Suprapubic skin (tissue), 4 donors: ENCODE measurements at regions not wholly inside any gene's neighbourhood (a gene's known extent, or its start where the extent isn't known, plus 50 kb on each side); places are given as distances from the start of the nearest gene placed in this dataset.

ENCODE experiments used
- DNase-seq, 2 donors: peaks; one replicate each; pipeline ENCODE4 v3.0.0-alpha.2; 2019; ENCODE audit warnings: low spot score in 2 of 2
- H3K27ac ChIP-seq: fragments of 200-600 bp; sonication (generic); one replicate; pipeline ENCODE4 v1.5.1; 2019
- H3K27me3 ChIP-seq: fragments of 200-600 bp; sonication (generic); one replicate; pipeline ENCODE4 v1.5.1; 2019
- H3K36me3 ChIP-seq: fragments of 200-600 bp; sonication (generic); one replicate; pipeline ENCODE4 v1.5.1; 2019
- H3K4me1 ChIP-seq: fragments of 200-600 bp; sonication (generic); one replicate; pipeline ENCODE4 v1.5.1; 2019
- H3K4me3 ChIP-seq: fragments of 200-600 bp; sonication (generic); one replicate; pipeline ENCODE4 v1.5.1; 2019; ENCODE audit warnings: mild to moderate bottlenecking
- H3K9me3 ChIP-seq: fragments of 200-600 bp; sonication (generic); one replicate; pipeline ENCODE4 v1.5.1; 2019
- EP300 ChIP-seq: sonication (generic); formaldehyde crosslinking; IDR thresholded peaks from one replicate; pipeline ENCODE4 v1.6.1; 2017; ENCODE audit warnings: antibody characterized with exemption
- POLR2A ChIP-seq, 2 donors: fragments of 450-650 bp; IDR thresholded peaks; one replicate each; pipeline ENCODE4 v1.6.1; 2017; ENCODE audit warnings: antibody characterized with exemption in 2 of 2, mild to moderate bottlenecking in 2 of 2, moderate library complexity in 2 of 2
- POLR2AphosphoS5 ChIP-seq, 3 donors: sonication (generic); formaldehyde crosslinking; IDR thresholded peaks; one replicate each; pipeline ENCODE4 v1.6.1; 2017; ENCODE audit warnings: antibody characterized with exemption in 3 of 3
- WGBS: methylation state at CpG from one replicate; pipeline ENCODE4 v1.1.5; 2018; 5-methylcytosine and 5-hydroxymethylcytosine counted together
- TF ChIP-seq, protein P1 (sequence below), 2 donors: fragments of 200-600 bp in 1 of 2; fragments of 450-650 bp in 1 of 2; sonication (generic) in 1 of 2; IDR thresholded peaks; one replicate each; pipeline ENCODE4 v1.5.1; 2016 to 2019; ENCODE audit warnings: antibody characterized with exemption in 2 of 2, mild to moderate bottlenecking in 1 of 2, moderate library complexity in 1 of 2

DNA sequence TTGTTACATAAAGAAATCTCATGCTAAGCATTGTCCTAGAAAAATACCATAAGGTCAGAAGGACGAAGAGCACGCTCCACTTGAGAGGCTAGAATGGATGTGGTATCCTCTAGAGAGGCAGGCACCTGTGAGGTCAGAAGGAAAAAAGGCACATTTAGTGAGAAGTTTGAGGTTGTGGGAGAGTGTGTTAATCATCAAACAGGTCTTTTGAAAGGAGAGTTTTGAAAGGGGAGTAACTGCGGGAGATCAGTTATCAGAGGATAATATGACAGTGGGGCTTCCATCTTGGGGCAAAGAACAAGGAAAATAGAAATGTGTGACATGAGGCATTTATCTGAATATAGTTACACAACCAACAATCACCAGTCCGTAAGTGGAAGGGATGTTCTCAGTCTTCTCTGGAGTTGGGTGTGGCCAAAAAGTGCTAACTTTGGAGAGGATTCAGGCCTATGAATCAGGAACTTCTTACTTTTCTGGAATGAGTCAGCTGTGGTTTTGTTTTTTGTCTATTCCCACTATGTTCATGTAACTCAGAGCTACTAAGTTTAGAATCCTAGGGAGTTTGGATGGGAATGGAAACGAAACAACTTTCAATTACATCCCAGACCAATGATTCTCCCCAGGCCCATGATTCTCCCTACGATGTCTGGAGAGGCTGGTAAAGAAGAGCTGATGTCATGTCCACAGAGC is 451.4 kb upstream of the ST6GAL2 start:
- no peaks in the 10 kb centered on the region for H3K36me3 ChIP-seq
- no peaks in the 10 kb centered on the region for H3K27me3 ChIP-seq
- H3K4me1 ChIP-seq = peaks cover 7% of the 10 kb centered on the region
- H3K9me3 ChIP-seq = no peaks in the 10 kb centered on the region
- no peak overlapping the region for H3K4me3 ChIP-seq
- no peak for TF ChIP-seq EP300
- TF ChIP-seq, protein P1, sequence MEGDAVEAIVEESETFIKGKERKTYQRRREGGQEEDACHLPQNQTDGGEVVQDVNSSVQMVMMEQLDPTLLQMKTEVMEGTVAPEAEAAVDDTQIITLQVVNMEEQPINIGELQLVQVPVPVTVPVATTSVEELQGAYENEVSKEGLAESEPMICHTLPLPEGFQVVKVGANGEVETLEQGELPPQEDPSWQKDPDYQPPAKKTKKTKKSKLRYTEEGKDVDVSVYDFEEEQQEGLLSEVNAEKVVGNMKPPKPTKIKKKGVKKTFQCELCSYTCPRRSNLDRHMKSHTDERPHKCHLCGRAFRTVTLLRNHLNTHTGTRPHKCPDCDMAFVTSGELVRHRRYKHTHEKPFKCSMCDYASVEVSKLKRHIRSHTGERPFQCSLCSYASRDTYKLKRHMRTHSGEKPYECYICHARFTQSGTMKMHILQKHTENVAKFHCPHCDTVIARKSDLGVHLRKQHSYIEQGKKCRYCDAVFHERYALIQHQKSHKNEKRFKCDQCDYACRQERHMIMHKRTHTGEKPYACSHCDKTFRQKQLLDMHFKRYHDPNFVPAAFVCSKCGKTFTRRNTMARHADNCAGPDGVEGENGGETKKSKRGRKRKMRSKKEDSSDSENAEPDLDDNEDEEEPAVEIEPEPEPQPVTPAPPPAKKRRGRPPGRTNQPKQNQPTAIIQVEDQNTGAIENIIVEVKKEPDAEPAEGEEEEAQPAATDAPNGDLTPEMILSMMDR (IDR thresholded peaks at IDR 0.05) = no peak
- no peak for TF ChIP-seq POLR2AphosphoS5 (IDR thresholded peaks at IDR 0.05)
- no peak for TF ChIP-seq POLR2A (IDR thresholded peaks at IDR 0.05)
- WGBS = 63% methylated on average over 6 of the region's 6 CpGs
- H3K27ac ChIP-seq = peak overlapping the region; percentile 15
- no peak for DNase-seq

DNA sequence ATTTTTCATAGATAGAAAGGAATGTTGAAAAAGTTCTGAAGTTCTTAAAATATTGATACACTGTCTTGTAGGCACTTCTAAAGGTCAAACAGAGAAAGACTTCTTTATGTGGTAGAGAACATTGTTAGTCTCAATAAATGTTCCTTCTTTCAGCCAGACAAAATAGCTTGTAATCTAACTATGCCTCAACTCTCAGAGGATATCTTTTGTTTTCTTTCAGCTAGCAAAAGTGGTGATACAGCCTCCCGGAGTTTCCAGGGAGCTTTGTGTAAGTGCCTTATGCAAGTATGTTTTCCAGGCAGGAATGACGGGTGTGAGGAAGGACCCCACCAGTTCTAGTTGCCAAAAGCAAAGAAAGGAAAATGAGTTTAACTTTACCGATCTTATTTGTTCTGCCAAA is 452.1 kb upstream of the ST6GAL2 start:
- Histone ChIP-seq H3K9me3 (no peaks in the 10 kb centered on the region), H3K27me3 (no peaks in the 10 kb centered on the region), H3K27ac (peak overlapping the region; percentile 5), H3K4me1 (peaks cover 7% of the 10 kb centered on the region), H3K4me3 (no peak overlapping the region), H3K36me3 (no peaks in the 10 kb centered on the region)
- TF ChIP-seq, protein P1 (IDR thresholded peaks at IDR 0.05) = no peak
- TF ChIP-seq POLR2A (IDR thresholded peaks at IDR 0.05) = no peak
- no peak for TF ChIP-seq EP300
- no peak for TF ChIP-seq POLR2AphosphoS5 (IDR thresholded peaks at IDR 0.05)
- no peak for DNase-seq
- 70% methylated on average over 3 of the region's 3 CpGs for WGBS

DNA sequence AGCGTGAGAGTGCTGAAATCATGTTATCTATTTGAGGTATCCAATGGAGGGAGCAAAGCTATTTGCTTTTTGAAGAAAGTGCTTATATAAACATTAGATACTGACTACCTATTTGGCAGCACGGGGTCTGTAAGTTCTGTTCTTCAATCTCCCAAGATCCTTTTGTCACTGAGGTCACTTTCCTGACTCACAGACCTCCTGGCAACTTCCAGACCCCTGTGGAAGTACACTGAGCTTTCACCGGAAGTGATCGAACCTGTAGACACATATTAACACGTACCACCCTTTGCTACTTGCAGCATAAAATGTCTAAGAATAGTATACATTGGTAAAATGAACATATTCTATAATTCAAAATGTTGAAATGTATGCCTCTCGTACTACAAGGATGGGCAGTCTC is 452.6 kb upstream of the ST6GAL2 start:
- no peaks in the 10 kb centered on the region for H3K9me3 ChIP-seq
- 87% methylated on average over 6 of the region's 6 CpGs for WGBS
- H3K4me3 ChIP-seq = no peak overlapping the region
- peaks cover 7% of the 10 kb centered on the region for H3K4me1 ChIP-seq
- no peak for DNase-seq
- no peaks in the 10 kb centered on the region for H3K27me3 ChIP-seq
- no peak overlapping the region for H3K27ac ChIP-seq
- H3K36me3 ChIP-seq = no peaks in the 10 kb centered on the region
- TF ChIP-seq EP300 = no peak
- TF ChIP-seq POLR2AphosphoS5 (IDR thresholded peaks at IDR 0.05) = no peak
- no peak for TF ChIP-seq POLR2A (IDR thresholded peaks at IDR 0.05)
- TF ChIP-seq, protein P1 (IDR thresholded peaks at IDR 0.05) = no peak

DNA sequence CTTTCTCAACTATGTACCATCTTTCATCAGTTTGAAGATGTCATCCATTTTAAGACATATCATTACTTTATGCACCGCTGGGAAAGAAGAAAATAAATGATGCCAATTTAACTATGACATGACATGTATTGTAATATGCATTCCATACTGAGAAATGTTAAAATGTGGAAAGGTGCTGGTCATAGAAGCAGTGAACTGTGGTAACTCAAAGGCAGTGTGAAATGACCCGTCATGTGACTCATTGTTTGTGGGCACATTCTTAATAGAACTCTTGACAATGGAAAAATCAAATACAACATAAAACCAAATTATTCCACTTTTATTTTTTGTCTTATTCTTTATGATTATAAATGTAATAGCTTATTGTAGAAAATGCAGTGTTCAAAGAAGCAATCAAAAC is 455.0 kb upstream of the ST6GAL2 start:
- no peaks in the 10 kb centered on the region for H3K36me3 ChIP-seq
- no peak overlapping the region for H3K27ac ChIP-seq
- H3K9me3 ChIP-seq = no peaks in the 10 kb centered on the region
- WGBS = 97% methylated on average over 2 of the region's 2 CpGs
- peaks cover 7% of the 10 kb centered on the region for H3K4me1 ChIP-seq
- DNase-seq = no peak
- TF ChIP-seq POLR2AphosphoS5 (IDR thresholded peaks at IDR 0.05) = no peak
- no peak for TF ChIP-seq EP300
- TF ChIP-seq, protein P1 (IDR thresholded peaks at IDR 0.05) = no peak
- TF ChIP-seq POLR2A (IDR thresholded peaks at IDR 0.05) = no peak
- H3K4me3 ChIP-seq = no peak overlapping the region
- H3K27me3 ChIP-seq = no peaks in the 10 kb centered on the region

DNA sequence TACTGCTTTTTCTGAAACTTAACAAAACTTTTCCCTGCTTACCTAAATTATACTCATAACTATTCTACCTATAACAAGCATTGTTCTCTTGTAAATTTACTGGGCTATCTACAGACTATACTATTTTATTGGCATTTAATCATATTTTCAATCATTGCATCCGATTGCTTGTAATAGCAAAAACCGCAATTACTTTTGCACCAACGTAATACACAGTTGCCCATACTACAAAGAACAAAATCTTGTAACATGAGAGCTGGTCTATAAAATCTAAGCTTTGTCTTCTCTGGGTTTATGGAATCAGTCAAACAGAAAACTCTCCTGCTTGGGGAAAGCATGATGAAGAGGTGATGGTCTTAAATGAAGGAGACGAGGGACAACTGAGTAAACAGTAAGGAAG is 463.4 kb upstream of the ST6GAL2 start:
- 94% methylated on average over 4 of the region's 4 CpGs for WGBS
- H3K4me3 ChIP-seq = no peak overlapping the region
- DNase-seq = no peak

More for the DNA sequence above, 463.4 kb upstream of the ST6GAL2 start:
- Histone ChIP-seq H3K4me1 (no peaks in the 10 kb centered on the region), H3K9me3 (no peaks in the 10 kb centered on the region), H3K27me3 (no peaks in the 10 kb centered on the region), H3K36me3 (no peaks in the 10 kb centered on the region), H3K27ac (no peak overlapping the region)
- TF ChIP-seq, protein P1 (IDR thresholded peaks at IDR 0.05) = no peak
- TF ChIP-seq POLR2A (IDR thresholded peaks at IDR 0.05) (no peak), POLR2AphosphoS5 (IDR thresholded peaks at IDR 0.05) (no peak), EP300 (no peak)
